Hematopoietic multipotent progenitor cell (in vitro differentiated cells): ENCODE measurements at regions not wholly inside any gene's neighbourhood (a gene's known extent, or its start where the extent isn't known, plus 50 kb on each side); places are given as distances from the start of the nearest gene placed in this dataset.

Experiments used
- DNase-seq, 3 donors: peaks; one replicate each; pipeline ENCODE4 v3.0.0-alpha.2; 2011 to 2015; ENCODE audit warnings: low read depth in 2 of 3, low spot score in 2 of 3

DNA sequence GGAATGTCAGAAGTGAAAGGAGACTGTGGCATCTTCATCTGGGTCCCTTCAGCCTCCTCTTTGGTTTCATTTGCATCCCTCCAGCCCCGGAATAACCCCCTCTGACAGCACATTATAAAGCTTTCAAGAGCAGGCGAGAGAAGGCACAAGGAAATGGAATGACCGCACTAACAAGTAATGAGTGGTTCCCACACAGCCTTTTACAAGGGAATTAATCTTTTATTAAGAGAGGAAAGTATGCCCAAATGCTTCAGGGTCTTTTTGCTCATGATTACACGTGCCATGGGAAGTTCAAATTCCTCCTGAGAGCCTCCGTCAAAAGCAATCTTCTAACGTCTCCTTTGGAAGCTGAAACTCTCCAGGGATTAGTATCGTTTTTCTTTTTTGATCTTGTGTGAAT lies 347.0 kb downstream of the BTBD3 start:
- no peak for DNase-seq

DNA sequence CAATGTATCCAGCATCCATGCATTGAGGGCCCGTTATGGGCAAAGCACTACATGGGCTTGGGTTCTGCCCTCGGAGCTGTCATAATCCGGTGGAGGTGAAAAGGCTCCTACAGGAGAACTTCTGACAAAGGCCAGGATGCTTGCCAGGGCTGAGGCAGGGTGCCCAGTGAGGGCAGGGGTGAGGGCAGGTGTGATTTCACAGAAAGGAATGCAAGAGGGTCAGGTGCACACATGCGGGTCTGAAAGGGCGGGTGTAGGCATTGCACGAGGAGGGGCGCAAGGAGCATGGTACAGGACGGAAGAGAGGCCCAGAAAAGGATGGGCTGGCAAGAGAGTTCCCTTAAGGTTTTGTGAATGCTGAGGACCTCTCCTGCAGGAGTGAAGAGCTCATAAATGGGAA lies 348.0 kb downstream of the BTBD3 start:
- no peak for DNase-seq

DNA sequence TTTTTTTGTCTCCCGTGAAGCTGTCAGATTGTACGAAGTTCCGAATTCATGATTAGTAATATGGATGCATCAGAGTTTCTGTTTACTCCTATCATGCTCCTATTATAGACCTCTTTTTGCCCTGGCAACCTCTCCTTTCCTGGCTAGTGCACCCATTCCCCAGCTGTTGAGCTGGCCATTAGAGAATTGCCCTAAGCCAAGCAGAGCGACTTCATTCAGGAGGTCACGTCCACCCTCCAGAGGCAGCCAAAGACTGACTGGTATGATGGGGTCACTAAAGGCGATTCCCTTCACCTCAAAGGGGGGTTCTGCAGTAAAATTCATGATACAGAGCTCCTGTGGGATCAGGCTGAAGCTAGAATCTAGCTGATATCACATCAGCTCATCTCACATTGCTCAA lies 351.9 kb downstream of the BTBD3 start:
- no peak for DNase-seq

DNA sequence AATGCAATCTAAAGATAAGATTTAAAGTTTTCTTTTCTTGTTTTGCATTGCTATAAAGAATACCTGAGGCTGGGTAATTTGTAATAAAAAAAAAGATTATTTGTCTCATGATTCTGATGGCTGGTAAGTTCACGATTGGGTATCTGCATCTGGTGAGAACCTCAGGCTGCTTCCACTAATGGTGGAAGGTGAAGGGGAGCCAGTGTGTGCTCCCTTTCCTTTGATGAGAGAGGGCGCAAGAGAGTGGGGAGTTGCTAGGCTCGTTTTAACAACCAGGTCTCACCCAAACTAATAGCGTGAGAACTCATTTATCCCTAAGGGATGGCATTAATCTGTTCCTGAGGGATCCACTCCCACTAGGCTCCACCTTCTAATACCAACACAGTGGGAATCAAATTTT lies 353.2 kb downstream of the BTBD3 start:
- no peak for DNase-seq

DNA sequence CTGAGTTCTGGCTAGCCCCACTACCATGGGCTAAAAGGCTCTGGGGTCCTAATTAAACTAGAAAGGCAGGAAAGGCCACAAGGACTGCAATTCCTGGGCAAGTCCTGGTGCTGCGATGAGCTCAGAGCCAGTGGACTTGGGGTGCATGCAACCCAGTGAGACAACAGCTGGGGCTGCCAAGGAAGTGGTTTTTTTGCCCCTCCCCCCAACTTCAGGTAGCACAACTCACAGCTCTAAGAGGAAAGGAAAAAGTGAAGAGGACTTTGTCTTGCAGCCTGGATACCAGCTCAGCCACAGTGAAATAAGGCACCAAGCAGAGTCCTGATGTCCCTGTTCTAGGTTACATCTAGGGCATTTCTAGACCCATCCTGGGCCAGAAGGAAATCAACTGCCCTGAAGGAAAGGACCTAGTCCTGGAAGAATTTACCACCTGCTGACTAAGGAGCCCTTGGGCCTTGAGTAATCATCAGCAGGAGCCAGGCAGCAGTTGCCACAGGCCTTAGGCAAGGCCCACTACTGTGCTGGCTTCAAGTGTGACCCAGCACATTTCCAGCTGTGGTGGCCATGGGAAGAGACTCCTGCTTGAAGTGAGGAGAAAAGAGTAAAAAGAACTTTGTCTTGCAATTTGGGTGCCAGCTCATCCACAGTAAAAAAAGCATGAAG lies 358.4 kb downstream of the BTBD3 start:
- DNase-seq, result no peak

DNA sequence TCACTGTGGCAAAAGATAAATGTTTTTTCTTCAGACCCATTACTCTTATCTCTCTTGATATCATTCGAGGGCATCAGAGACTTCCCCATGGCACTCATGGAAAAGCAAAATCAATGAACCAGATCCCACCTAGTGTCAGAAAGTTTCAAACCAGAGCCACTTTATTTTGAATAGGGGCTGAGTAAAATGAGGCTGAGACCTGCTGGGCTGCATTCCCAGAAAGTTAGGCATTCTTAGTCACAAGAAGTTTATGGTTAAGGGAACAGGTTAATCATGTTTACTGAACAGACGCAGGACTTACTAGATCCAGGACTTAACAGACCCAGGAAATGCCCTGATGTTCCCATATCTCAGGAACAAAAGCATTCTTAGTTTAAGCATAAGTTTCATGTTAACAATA lies 369.9 kb downstream of the BTBD3 start:
- no peak for DNase-seq

DNA sequence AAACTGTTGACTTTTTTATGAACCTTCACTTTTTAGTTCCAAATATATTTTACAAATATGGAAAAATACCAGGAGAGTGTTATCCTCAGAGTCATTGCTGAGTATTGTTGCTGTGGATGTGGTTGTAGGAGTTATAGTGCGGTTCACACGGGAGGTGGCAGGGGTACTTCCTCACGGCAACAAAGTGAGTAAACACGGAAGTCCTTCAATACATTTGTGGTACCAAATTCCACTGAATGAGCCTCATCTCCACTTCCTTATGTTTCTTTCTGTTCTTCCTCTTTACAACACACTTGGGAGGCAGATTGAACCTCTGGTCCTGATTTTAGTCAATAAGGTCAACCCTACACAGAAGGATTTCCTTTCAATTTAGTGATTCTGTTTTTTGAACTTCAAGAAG lies 371.8 kb downstream of the BTBD3 start:
- DNase-seq, result peak in 2 of 3 donors; percentile 0 to 1

DNA sequence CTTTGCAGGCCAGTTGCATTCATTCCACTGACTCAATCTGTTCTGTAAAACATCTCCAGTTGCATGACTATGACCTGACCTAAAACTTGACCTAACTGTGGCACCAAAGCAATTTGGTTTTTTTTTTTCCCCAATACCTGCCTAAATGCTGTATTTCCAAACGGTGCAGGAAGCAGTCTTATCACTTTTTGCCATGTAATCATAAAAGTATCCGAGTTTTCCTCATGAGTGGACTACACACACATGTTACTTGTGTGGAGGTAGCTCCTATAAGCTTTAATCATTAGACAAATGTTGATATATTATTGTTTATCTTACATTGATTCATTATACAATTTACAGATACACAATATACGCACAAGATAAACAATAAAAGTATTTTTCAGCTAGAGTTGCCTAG lies 373.7 kb downstream of the BTBD3 start:
- DNase-seq, result no peak

DNA sequence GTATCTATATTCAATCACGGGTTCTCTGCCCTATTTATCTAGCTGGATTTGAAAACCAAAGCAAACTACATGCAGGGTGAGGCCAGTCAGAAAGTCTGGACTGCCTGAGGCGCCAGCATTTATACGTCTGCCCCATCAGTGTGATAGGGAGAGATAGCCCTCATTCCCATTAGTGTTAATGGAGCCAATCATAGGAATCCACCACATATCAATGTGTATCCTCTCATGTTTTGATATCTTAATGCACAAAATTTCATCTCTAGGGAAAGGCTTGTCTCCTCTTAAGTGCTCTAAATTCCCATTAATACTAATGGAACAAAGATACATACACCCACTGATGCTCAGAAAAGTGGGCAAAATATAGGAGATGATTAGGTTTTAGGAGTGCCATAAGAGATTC lies 376.2 kb downstream of the BTBD3 start:
- DNase-seq, result no peak

DNA sequence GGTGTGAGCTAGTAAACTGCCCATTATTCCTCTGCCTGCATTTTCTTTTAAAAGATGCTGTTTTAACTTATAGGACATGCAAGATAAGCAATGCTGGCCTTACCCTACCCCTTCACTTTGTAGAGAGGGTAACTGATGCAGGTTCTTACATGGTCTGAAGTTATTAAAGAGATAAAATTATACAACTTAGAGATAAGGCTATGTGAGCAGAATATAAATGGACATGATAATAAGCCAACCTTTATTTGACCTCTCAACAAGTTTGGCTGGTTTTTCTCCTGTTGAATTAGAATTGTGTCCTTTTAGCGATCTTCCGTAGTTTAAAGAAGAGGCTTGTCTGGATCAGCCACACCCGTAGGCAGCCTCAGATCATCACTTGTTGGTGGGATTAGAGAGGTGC lies 377.0 kb downstream of the BTBD3 start:
- no peak for DNase-seq

DNA sequence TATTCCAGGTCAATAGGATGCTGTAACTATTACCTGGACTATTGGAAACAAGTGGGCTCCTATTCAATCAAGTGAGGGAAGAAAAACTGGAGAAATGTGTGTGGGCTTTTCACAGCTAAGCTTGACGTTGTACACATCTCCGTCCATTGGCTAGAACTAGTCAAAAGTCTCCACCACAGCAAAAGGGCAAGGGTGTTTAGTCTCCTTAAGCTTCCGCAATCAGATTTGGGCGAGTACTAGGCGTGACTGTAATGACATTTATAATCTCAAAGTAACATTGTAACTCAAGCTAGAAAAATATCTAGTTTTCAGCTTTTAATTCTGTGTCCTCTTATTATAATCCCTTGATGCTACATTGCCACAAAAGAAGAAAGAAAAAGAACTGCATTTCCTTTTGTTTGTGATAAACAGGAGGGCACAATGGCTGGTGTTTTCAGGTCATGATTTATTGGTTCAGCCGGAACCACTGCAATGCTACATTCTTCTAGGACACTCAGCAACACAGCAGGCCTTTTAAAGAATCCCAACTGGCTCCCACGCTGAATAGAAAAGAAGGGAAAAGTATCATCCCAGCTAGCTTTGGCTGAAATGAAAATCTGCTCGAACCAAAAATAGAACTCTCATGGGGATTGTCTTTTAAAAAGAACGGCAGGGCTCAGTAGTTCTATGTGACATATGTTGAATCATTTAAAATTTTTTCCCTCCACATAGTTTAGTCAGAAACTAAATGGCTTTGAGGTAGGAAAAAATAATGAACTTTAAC lies 387.7 kb downstream of the BTBD3 start:
- DNase-seq, result no peak

DNA sequence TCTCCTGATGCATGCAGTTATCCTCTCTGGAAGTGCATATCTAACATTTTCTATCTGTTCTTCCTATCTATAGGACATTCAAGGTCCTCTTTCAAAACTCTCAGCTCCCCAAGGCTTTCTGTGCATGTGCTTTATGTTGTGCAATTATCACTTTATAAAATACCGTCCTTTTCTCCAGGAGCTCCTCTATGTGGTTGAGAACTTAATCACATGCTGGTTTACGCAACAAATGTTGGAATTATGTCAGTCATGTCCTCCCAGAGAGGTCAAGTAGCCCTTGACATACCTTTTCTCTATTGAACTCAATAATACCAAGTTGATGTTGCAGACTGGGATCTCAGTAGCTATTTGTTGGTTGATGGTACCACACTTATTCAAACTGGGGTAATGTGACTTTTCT lies 388.4 kb downstream of the BTBD3 start:
- no peak for DNase-seq

DNA sequence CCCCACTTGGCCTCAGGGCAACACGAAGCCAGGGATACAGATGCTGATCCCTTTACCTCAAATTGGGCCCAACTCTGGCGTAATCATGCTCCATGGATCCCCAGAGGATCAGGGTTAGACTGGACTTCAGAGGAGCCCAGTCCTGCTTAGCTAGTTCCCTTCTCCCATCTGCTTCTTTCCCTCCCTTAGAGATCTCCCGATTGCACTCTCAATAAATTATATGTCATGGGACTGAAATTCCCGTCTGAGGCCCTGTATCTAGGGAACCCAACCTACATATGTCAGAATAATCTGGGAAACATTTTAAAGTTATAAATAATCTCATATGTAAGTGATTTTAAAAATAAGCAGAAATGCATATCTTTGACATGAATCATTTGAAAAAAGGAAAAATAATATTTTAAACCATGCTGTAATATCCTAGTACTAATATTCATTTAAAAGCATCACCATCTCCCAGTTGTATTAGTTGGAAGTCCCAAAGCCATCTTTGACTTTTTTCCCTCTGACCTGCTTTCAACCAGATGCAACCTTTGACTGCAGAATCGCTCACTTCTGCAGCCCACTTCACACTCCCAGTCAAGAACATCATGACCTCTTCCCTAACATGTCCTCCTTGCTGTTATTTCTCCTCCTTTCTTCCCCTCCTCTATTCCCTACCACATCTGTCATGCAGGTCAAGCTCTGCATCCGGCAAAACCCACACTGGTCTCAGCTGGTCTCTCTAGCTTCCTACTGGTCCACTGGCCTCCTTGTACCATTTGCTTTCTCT lies 393.6 kb downstream of the BTBD3 start:
- DNase-seq, result no peak

DNA sequence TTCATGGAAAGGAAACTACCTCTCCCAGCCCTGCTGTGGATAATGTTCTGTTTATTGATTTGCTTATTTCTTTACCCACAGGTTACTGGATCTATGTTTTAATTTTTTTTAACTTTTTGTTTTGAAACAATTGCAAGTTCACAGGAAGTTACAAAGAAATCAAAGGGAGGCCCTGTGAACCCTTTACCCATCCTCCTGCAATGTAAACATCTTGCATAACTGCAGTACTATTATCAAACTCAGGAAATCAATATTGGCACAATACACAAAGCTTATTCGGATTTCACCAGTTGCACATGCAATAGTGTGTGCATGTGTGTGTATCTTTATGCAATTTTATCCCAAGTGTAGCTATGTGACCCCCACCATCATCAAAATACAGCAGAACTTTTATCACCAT lies 398.0 kb downstream of the BTBD3 start:
- no peak for DNase-seq

DNA sequence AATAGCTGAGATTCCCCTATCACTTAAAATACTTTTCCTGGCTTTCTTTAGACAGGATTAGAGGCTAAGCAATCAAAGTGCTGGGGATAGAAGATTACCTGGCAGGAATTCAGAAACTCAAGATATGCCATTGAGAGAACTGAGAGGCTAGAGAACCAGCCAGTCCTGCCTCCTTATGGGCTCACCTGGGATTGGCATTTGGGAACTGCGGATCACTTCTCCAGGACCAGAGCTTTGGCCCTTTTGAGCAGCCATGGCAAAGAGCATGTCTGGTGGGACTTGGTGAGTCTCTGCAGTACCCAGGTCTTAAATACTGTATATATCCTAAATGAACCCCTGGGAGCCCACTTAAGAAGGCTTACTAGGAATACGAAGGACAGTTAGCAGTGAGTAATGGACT lies 399.1 kb downstream of the BTBD3 start:
- DNase-seq, result no peak

DNA sequence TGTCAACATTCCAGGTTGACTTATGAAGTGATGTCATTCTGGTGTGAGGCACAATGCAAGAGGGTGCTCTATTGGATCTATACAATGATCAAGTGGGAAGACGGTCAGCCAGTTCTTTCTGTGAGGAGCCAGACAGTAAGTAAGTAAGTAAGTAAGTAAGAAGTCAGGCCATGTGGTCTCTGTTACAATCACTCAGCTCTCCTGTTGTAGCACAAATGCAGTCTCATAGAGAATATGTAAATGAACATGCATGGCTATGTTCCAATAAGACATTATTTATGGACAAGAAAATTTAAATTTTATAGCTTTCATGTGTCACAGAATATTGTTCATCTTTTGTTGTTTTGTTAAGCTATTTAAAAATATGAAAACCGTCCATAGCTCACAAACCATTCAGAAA lies 399.7 kb downstream of the BTBD3 start:
- no peak for DNase-seq

DNA sequence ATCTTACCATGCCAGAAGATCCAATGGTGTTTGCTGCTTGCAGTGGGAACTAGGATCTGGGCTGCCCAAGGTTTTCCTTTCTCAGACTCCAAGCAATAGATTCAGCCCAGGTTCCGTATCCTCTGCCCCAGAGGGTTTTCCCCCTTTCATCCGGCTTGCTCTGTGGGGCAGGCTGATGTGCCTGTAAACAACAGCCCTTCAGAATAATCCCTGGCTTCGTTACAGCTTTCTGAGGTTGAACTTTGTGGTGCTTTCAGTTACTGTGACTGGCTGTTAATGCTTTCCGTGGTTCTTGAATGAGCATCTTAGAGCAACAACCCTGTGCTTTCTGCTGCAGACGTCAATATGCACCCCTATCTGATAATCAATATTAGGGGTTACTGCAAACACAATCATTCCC lies 400.4 kb downstream of the BTBD3 start:
- DNase-seq, result no peak

DNA sequence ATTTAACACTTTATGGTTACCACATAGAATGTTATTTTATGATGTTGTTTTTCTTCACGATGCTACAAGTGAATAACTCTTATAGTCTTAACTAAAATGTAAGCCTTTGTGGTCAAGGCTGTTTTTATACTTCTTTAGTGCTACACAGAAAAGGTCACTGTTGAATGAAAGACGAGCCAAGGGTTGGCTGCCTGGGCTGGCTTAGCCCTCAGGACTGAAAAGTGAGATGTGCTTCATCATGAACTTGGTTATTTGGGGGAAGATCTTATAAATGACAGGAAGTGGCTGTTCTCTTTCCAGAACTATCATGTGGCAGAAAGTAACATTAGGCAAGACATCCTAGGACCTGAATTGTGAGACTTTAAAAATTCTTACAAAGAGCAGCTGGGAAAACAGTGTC lies 404.0 kb downstream of the BTBD3 start:
- no peak for DNase-seq

DNA sequence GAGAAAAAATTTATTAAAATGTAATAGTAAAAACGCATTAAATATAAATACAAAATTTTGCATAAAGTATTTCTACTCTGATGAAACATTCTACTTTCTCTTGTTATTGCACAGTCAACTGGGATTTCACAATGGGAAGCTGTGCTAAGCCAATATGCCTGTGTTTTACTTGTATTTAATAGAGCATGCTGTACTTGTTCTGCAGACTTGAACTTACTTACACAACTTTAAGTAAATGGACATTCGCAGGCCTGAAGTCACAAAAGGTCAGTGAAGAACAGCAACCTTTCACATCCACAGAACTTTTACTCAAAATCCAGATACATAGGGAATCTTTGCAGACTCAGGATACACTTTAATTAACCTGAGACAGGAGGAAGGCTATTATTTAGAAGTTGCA lies 409.5 kb downstream of the BTBD3 start:
- DNase-seq, result no peak

DNA sequence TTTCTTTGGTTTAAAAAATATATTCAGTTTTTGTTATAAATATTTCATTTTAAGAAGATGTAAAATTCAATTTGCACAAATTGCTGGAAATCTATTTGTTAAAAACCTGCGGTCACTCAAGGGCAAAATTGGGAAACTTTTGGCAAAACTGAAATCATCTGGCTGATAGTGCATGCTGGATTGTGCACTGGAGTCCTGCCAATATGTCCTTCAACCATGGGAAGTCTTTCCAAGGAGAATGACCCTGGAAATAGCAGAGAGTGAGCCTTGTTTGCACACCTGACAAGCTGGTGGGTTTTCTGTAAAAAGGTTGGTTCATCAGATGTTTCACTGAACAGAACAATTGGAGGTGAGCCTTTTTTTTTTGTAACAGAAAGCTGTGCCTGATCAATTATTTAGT lies 413.5 kb downstream of the BTBD3 start:
- DNase-seq, result no peak

DNA sequence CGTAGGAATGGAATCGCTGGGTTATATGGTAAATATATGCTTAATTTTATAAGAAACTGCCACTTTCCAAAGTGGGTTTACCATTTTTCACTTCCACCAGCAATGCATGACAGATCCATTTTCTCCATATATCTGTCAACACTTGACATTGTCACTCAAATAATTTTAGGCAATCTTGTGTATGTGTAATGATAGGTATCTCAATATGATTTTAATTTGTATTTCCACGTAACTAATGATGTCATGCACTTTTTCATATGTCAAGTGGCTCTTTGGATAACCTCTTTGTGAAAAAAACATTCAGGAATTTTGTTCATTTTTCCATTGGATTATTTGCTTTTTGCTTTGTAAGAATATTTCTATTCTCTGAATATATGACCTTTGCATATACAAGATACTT lies 419.9 kb downstream of the BTBD3 start:
- no peak for DNase-seq

DNA sequence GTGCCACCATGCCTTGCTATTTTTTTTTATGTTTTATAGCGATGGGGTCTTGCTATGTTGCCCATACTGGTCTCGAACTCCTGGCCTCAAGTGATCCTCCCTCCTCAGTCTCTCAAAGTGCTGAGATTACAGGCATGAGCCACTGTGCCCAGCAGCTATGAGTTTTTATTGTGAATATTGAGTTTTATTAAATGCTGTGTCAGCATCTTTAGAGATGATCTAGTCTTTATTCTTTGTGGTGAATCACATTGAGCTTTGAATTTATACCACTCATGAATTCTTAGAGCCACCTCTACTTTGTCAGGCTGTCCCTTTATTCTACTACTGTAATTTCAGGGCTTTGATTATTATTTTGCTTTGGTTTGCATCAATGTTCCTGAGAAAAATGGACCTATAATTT lies 428.3 kb downstream of the BTBD3 start:
- DNase-seq, result no peak
